Gastroesophageal sphincter (tissue), 4 donors: ENCODE measurements at regions not wholly inside any gene's neighbourhood (a gene's known extent, or its start where the extent isn't known, plus 50 kb on each side); places are given as distances from the start of the nearest gene placed in this dataset.
A peak's percentile ranks its signal among the peaks of the same experiment; 100 is the strongest.

Experiments used
- ATAC-seq: fragments of 150-250 bp; one replicate; pipeline ENCODE4 v1.9.1; 2016; ENCODE audit warnings: mild to moderate bottlenecking, moderate library complexity
- H3K27ac ChIP-seq, 4 donors: fragments of 200-600 bp; sonication (generic) in 3 of 4; 1 replicate in 3 of 4; 2 replicates in 1 of 4; pipeline ENCODE4 v1.5.1; 2016 to 2019
- H3K27me3 ChIP-seq: fragments of 200-600 bp; sonication (generic); one replicate; pipeline ENCODE4 v1.5.1; 2019
- H3K36me3 ChIP-seq, 2 donors: fragments of 200-600 bp; sonication (generic); one replicate each; pipeline ENCODE4 v1.5.1; 2019; ENCODE audit warnings: control low read depth in 1 of 2
- H3K4me1 ChIP-seq, 3 donors: fragments of 200-600 bp; sonication (generic); 1 replicate in 2 of 3; 2 replicates in 1 of 3; pipeline ENCODE4 v1.5.1; 2016 to 2019; ENCODE audit warnings: control low read depth in 2 of 3
- H3K4me3 ChIP-seq, 2 donors: fragments of 200-600 bp; sonication (generic); one replicate each; pipeline ENCODE4 v1.5.1; 2019; ENCODE audit warnings: mild to moderate bottlenecking in 1 of 2, moderate library complexity in 1 of 2
- H3K9me3 ChIP-seq, 3 donors: fragments of 200-600 bp; sonication (generic); one replicate each; pipeline ENCODE4 v1.5.1; 2017 to 2019; ENCODE audit warnings: control low read depth in 2 of 3
- CTCF ChIP-seq, 4 experiments: fragments of 200-600 bp in 2 of 4; fragments of 450-650 bp in 2 of 4; sonication (generic) in 1 of 4; IDR thresholded peaks; one replicate each; pipeline ENCODE4 v1.5.1; 2017 to 2019; ENCODE audit warnings: antibody characterized with exemption in 4 of 4, mild to moderate bottlenecking in 2 of 4, moderate library complexity in 2 of 4
- EP300 ChIP-seq: sonication (generic); formaldehyde crosslinking; IDR thresholded peaks from one replicate; pipeline ENCODE4 v1.6.1; 2017; ENCODE audit warnings: antibody characterized with exemption, mild to moderate bottlenecking
- POLR2A ChIP-seq, 2 donors: fragments of 450-650 bp; IDR thresholded peaks; one replicate each; pipeline ENCODE4 v1.6.1; 2017; ENCODE audit warnings: antibody characterized with exemption in 2 of 2, mild to moderate bottlenecking in 2 of 2, moderate library complexity in 1 of 2
- POLR2AphosphoS5 ChIP-seq: sonication (generic); formaldehyde crosslinking; IDR thresholded peaks from one replicate; pipeline ENCODE4 v1.6.1; 2017; ENCODE audit warnings: antibody characterized with exemption
- WGBS, 2 donors: methylation state at CpG; one replicate each; pipeline ENCODE4 v1.1.5; 2018; ENCODE audit warnings: low coverage in 1 of 2; 5-methylcytosine and 5-hydroxymethylcytosine counted together

DNA sequence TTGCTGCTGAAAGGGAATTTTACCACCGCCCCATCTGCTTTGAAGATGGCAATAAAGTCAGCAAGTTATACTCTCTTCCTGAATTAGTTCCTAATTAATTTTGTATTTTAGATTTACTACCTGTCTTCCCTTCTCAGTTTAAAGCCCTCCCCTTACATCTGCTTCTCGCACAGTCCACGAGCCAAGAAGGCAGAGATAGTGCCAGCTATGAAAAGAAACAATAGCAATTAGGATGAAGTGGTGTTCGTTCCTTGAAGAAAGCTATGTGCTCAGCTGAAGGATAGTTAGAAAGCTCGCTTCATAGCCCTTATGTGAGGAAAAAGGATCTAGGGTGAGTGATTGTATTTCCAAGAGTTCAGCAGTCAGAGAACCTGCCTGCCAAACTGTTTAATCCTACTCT is 1678.8 kb upstream of the TENM3 start:
- no peak overlapping the region for H3K27ac ChIP-seq
- no peak for ATAC-seq
- H3K4me1 ChIP-seq = no peaks in the 10 kb centered on the region
- no peaks in the 10 kb centered on the region for H3K36me3 ChIP-seq
- no peak overlapping the region for H3K4me3 ChIP-seq
- WGBS, 2 donors = 23 to 30% methylated on average over 5 of the region's 5 CpGs
- no peaks in the 10 kb centered on the region for H3K9me3 ChIP-seq
- no peak for TF ChIP-seq EP300
- no peak for TF ChIP-seq POLR2AphosphoS5
- TF ChIP-seq CTCF (IDR thresholded peaks at IDR 0.05) = no peak
- no peak for TF ChIP-seq POLR2A (IDR thresholded peaks at IDR 0.05)
- no peaks in the 10 kb centered on the region for H3K27me3 ChIP-seq

GRCh38 chr4:180565856-180566431 is 1677.3 kb upstream of the TENM3 start:
- H3K9me3 ChIP-seq = no peaks in the 10 kb centered on the region
- H3K4me3 ChIP-seq = no peak overlapping the region
- TF ChIP-seq EP300 = no peak
- TF ChIP-seq POLR2A (IDR thresholded peaks at IDR 0.05) = no peak
- no peak for TF ChIP-seq CTCF (IDR thresholded peaks at IDR 0.05)
- H3K36me3 ChIP-seq = no peaks in the 10 kb centered on the region
- H3K27ac ChIP-seq = no peak overlapping the region
- H3K27me3 ChIP-seq = no peaks in the 10 kb centered on the region
- 0% methylated on average over 1 of the region's 2 CpGs; no CpG with 5 or more reads in 1 of the 2 donors for WGBS, 2 donors
- H3K4me1 ChIP-seq = no peaks in the 10 kb centered on the region
- no peak for ATAC-seq

GRCh38 chr4:180566492-180566891 is 1676.7 kb upstream of the TENM3 start:
- peak; percentile 19 for ATAC-seq
- WGBS, 2 donors = 50 to 100% methylated on average over 2 of the region's 2 CpGs
- no peaks in the 10 kb centered on the region for H3K27me3 ChIP-seq
- no peaks in the 10 kb centered on the region for H3K36me3 ChIP-seq
- H3K9me3 ChIP-seq = no peaks in the 10 kb centered on the region
- H3K27ac ChIP-seq = no peak overlapping the region
- no peak for TF ChIP-seq POLR2AphosphoS5
- no peak for TF ChIP-seq EP300
- no peaks in the 10 kb centered on the region for H3K4me1 ChIP-seq
- H3K4me3 ChIP-seq = no peak overlapping the region

DNA sequence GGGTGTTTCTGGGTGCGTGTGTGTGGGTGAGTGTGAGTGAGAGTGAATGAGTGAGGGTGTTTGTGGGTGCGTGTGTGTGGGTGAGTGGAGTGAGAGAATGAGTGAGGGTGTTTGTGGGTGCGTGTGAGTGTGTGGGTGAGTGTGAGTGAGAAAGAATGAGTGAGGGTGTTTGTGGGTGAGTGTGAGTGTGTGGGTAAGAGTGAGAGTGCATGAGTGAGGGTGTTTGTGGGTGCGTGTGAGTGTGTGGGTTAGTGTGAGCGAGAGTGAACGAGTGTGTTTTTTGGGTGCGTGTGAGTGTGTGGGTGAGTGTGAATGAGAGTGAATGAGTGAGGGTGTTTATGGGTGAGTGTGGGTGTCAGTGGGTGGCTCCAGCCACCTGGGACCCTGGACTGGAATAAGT is 1676.1 kb upstream of the TENM3 start:
- ATAC-seq = no peak

DNA sequence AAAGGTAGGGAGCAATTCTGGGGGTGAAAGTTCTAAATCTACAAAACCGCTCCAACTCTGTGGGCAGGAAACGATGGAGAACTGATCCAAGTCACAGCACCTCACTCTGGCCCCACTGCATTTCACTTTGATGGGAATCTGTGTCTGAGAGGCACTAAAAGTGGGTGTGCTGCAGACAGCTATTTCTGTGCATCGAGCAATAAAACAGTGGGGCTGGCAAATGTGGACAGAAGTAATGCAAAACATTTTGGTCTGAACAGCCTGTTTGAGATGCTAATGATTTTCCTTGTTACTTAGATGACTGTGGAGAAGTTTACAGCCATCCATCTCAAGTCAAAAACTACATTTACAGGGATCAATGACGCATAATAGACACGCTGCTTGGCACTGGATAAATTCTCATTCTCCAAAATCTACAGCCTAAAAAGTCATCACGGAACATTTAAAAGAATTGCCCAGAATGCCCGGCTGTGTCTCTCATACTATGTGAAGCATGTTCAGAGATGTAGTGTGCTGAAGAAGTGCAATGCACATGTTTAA is 1671.6 kb upstream of the TENM3 start:
- Histone ChIP-seq H3K27ac (no peak overlapping the region), H3K36me3 (no peaks in the 10 kb centered on the region), H3K4me3 (no peak overlapping the region), H3K9me3 (no peaks in the 10 kb centered on the region), H3K4me1 (no peaks in the 10 kb centered on the region), H3K27me3 (no peaks in the 10 kb centered on the region)
- no peak for ATAC-seq
- WGBS, 2 donors = 75 to 81% methylated on average over 3 to 7 of the region's 7 CpGs
- TF ChIP-seq CTCF (IDR thresholded peaks at IDR 0.05) (no peak), EP300 (no peak), POLR2AphosphoS5 (no peak)

More for the DNA sequence above, 1676.1 kb upstream of the TENM3 start:
- Histone ChIP-seq H3K4me1 (no peaks in the 10 kb centered on the region), H3K36me3 (no peaks in the 10 kb centered on the region), H3K4me3 (no peak overlapping the region), H3K27ac (no peak overlapping the region), H3K27me3 (no peaks in the 10 kb centered on the region), H3K9me3 (no peaks in the 10 kb centered on the region)
- no peak for TF ChIP-seq EP300
- no peak for TF ChIP-seq POLR2AphosphoS5
- TF ChIP-seq POLR2A (IDR thresholded peaks at IDR 0.05) = no peak
- TF ChIP-seq CTCF (IDR thresholded peaks at IDR 0.05) = no peak
- 86 to 94% methylated on average over 6 to 7 of the region's 7 CpGs for WGBS, 2 donors
